Ureter (tissue), 1 donor: ENCODE measurements at regions not wholly inside any gene's neighbourhood (a gene's known extent, or its start where the extent isn't known, plus 50 kb on each side); places are given as distances from the start of the nearest gene placed in this dataset.

ENCODE experiments used
- DNase-seq: peaks from one replicate; pipeline ENCODE4 v3.0.0-alpha.2; 2020; ENCODE audit warnings: low spot score
- donor health status: DM: yes; HTN: yes; CAD: no.

- no peak for DNase-seq
Measured at GRCh38 chr1:58310881-58311280, 235.6 kb downstream of the OMA1 start.

- no peak for DNase-seq
Measured at GRCh38 chr1:58310469-58310868, 236.1 kb downstream of the OMA1 start.

- no peak for DNase-seq
Measured at GRCh38 chr1:58308206-58308605, 238.3 kb downstream of the OMA1 start.

- no peak for DNase-seq
Measured at GRCh38 chr1:58307431-58307830, 239.1 kb downstream of the OMA1 start.

GRCh38 chr1:58305622-58306021 is 240.9 kb downstream of the OMA1 start:
- no peak for DNase-seq

- DNase-seq, result no peak
Measured at GRCh38 chr1:58304346-58304975, 242.1 kb downstream of the OMA1 start.

GRCh38 chr1:58303841-58304240 is 242.7 kb downstream of the OMA1 start:
- DNase-seq, result no peak

- DNase-seq, result no peak
Measured at GRCh38 chr1:58293388-58293787, 253.1 kb downstream of the OMA1 start.

- DNase-seq, result no peak
Measured at GRCh38 chr1:58290685-58291372, 255.7 kb downstream of the OMA1 start.

- no peak for DNase-seq
Measured at GRCh38 chr1:58288624-58289142, 257.8 kb downstream of the OMA1 start.

GRCh38 chr1:58287894-58288623 is 258.5 kb downstream of the OMA1 start:
- DNase-seq, result no peak

GRCh38 chr1:58284225-58284510 is 262.4 kb downstream of the OMA1 start:
- DNase-seq, result no peak

- DNase-seq, result no peak
Measured at GRCh38 chr1:58283388-58284224, 262.9 kb downstream of the OMA1 start.

- no peak for DNase-seq
Measured at GRCh38 chr1:58282623-58283387, 263.7 kb downstream of the OMA1 start.

- DNase-seq, result no peak
Measured at GRCh38 chr1:58266242-58266641, 280.3 kb downstream of the OMA1 start.

- no peak for DNase-seq
Measured at GRCh38 chr1:58264462-58264861, 282.1 kb downstream of the OMA1 start.

- no peak for DNase-seq
Measured at GRCh38 chr1:58262702-58263101, 283.8 kb downstream of the OMA1 start.

- no peak for DNase-seq
Measured at GRCh38 chr1:58258082-58258481, 288.4 kb downstream of the OMA1 start.

GRCh38 chr1:58257003-58257402 is 289.5 kb downstream of the OMA1 start:
- no peak for DNase-seq

- DNase-seq, result no peak
Measured at GRCh38 chr1:58256546-58256945, 290.0 kb downstream of the OMA1 start.

- no peak for DNase-seq
Measured at GRCh38 chr1:58256041-58256440, 290.5 kb downstream of the OMA1 start.
